ENCODE measurements at regions not wholly inside any gene's neighbourhood (a gene's known extent, or its start where the extent isn't known, plus 50 kb on each side); places are given as distances from the start of the nearest gene placed in this dataset.

GRCh38 chr2:129376426-129377077, 602.9 kb upstream of the RAB6C start:
- no peak overlapping the region for H3K4me3 ChIP-seq (ENCODE audit: low read length)
- no peak for DNase-seq (ENCODE audit: low read depth)
- TF ChIP-seq, protein P1, sequence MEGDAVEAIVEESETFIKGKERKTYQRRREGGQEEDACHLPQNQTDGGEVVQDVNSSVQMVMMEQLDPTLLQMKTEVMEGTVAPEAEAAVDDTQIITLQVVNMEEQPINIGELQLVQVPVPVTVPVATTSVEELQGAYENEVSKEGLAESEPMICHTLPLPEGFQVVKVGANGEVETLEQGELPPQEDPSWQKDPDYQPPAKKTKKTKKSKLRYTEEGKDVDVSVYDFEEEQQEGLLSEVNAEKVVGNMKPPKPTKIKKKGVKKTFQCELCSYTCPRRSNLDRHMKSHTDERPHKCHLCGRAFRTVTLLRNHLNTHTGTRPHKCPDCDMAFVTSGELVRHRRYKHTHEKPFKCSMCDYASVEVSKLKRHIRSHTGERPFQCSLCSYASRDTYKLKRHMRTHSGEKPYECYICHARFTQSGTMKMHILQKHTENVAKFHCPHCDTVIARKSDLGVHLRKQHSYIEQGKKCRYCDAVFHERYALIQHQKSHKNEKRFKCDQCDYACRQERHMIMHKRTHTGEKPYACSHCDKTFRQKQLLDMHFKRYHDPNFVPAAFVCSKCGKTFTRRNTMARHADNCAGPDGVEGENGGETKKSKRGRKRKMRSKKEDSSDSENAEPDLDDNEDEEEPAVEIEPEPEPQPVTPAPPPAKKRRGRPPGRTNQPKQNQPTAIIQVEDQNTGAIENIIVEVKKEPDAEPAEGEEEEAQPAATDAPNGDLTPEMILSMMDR (IDR thresholded peaks at IDR 0.05; ENCODE audit: insufficient read depth, low read depth, low read length, missing control alignments), result no peak

DNA sequence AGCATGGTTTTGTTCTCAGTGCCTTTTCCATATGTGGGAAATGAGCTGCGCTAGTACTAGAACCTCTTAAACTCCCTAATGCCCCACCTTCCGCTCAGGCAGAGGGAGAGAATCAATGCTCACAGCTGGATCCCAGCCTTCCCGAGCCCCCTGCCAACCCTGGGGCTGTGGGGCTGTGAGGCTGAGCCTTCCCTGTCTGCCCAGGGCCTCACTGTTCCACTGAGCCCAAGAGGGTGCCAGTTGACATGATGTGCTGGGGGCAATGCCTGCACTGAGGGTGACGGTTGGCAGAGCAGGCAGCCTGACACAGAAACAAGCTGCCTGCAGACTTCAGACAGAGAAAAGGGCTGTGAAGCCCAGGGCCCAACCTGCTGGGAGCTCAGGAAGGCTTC, 602.4 kb upstream of the RAB6C start:
- no peak for DNase-seq (ENCODE audit: low read depth)
- H3K4me3 ChIP-seq (ENCODE audit: low read length), result no peak overlapping the region
- TF ChIP-seq, protein P1 (IDR thresholded peaks at IDR 0.05; ENCODE audit: insufficient read depth, low read depth, low read length, missing control alignments), result no peak

DNA sequence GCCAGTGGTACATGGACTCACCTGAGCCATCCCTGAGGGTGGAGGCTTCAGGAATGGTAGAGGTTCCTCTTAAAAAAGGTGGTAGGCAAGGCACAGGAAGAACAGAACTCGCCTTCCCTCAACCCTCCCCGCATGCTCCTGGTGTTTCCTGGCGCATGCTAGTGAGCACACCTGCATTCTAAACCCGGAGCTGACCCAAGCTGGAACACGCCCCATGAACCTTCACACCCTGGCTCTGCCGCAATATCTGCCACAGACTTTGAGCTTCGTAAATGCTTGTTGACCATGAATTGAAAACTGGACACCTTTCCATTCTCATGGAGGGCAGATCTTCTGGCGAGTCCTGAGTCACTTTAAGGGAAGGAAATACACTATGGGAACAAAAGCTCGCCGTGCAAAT, 601.3 kb upstream of the RAB6C start:
- DNase-seq (ENCODE audit: low read depth), result no peak
- no peak overlapping the region for H3K4me3 ChIP-seq (ENCODE audit: low read length)
- TF ChIP-seq, protein P1 (IDR thresholded peaks at IDR 0.05; ENCODE audit: insufficient read depth, low read depth, low read length, missing control alignments), result no peak

- no peak for DNase-seq (ENCODE audit: low read depth)
- H3K4me3 ChIP-seq (ENCODE audit: low read length), result no peak overlapping the region
- TF ChIP-seq, protein P1 (IDR thresholded peaks at IDR 0.05; ENCODE audit: insufficient read depth, low read depth, low read length, missing control alignments), result no peak
Measured at GRCh38 chr2:129379411-129379810, 600.1 kb upstream of the RAB6C start.

DNA sequence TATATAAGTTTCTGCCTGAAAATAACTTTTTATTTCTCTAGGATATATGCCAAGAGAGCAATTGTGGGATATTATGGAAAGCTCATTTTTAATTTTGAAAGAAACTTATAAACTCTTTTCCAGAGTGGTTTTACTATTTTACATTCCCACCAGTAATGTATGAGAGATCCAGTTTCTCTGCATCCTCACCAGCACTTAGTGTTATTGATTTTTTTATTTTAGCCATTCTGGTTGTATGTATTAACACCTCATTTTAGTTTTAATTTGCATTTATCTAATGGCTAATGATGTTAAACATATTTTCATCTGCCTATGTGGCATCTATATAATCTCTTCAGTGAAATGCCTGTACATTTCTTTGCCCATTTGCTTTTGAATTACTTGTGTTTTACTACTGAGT, 597.7 kb upstream of the RAB6C start:
- DNase-seq (ENCODE audit: low read depth), result no peak
- TF ChIP-seq, protein P1 (IDR thresholded peaks at IDR 0.05; ENCODE audit: insufficient read depth, low read depth, low read length, missing control alignments), result no peak
- H3K4me3 ChIP-seq (ENCODE audit: low read length), result no peak overlapping the region

DNA sequence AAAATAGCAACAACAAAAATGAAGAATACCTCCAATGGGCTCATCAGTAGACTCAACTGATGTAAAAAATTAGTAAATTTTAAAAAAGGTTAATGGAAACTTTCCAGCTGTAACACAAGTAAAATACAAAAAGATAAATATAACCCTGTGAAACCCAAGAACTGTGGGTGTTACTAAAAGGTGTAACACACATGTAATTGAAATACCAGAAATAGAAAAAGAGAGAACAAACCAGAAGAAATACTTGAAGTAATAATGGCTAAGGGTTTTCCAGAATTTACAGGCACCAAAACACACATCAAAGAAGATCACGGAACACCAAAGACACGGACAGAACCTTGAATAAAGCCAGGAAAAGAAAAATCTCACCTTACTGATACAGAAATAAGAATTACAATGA, 590.6 kb upstream of the RAB6C start:
- no peak overlapping the region for H3K4me3 ChIP-seq (ENCODE audit: low read length)
- DNase-seq (ENCODE audit: low read depth), result no peak
- TF ChIP-seq, protein P1 (IDR thresholded peaks at IDR 0.05; ENCODE audit: insufficient read depth, low read depth, low read length, missing control alignments), result no peak

DNA sequence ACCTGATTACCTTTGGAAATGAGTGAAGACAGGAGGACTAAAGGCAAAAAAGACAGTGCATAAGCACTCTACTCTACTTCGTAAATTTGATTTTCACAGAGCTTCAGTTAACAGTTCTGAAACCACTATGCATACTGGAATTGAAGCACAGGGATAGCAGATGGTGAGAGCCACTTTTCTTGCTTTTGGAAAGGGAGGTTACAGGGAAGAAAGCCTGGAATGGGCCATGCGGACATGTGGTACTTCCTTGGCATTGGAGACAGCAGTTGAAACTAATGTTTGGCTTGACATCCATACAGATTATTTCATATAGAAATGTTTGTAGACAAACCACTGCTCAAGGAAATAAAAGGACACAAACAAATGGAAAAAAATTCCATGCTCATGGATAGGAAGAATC, 585.6 kb upstream of the RAB6C start:
- no peak overlapping the region for H3K4me3 ChIP-seq (ENCODE audit: low read length)
- TF ChIP-seq, protein P1 (IDR thresholded peaks at IDR 0.05; ENCODE audit: insufficient read depth, low read depth, low read length, missing control alignments), result no peak
- no peak for DNase-seq (ENCODE audit: low read depth)

Measured in epithelial cell of esophagus (primary cell).